ENCODE measurements at regions not wholly inside any gene's neighbourhood (a gene's known extent, or its start where the extent isn't known, plus 50 kb on each side); places are given as distances from the start of the nearest gene placed in this dataset.
"Not testable (repeated sequence)": the region's sequence is repeated elsewhere in the genome, so short reads cannot be mapped to it uniquely, and the experiment has no call there.

- Histone ChIP-seq H3K4me1 (ENCODE audit: control insufficient read depth, insufficient read depth, low read length) (peaks cover 14% of the 10 kb centered on the region), H3K36me3 (ENCODE audit: control insufficient read depth, insufficient read depth, low read length) (no peaks in the 10 kb centered on the region), H3K27ac (ENCODE audit: low read length) (no peak overlapping the region), H3K27me3 (ENCODE audit: control insufficient read depth, insufficient read depth, low read length) (no peaks in the 10 kb centered on the region), H3K9me3 (replicated peaks; ENCODE audit: control insufficient read depth, low read depth, low read length) (no peaks in the 10 kb centered on the region), H3K4me3 (ENCODE audit: low read length) (no peak overlapping the region)
- 44% methylated on average over 4 of the region's 6 CpGs for WGBS (ENCODE audit: insufficient coverage)
- DNase-seq, result no peak
Measured at GRCh38 chr21:35504277-35504676, 455.2 kb upstream of the RUNX1 start.

GRCh38 chr21:35503671-35504070, 454.6 kb upstream of the RUNX1 start:
- H3K27ac ChIP-seq (ENCODE audit: low read length), result peak overlapping the region; percentile 17
- no peak overlapping the region for H3K4me3 ChIP-seq (ENCODE audit: low read length)
- WGBS (ENCODE audit: insufficient coverage), result 0% methylated on average over 1 of the region's 5 CpGs
- no peaks in the 10 kb centered on the region for H3K9me3 ChIP-seq (replicated peaks; ENCODE audit: control insufficient read depth, low read depth, low read length)
- H3K36me3 ChIP-seq (ENCODE audit: control insufficient read depth, insufficient read depth, low read length), result no peaks in the 10 kb centered on the region
- H3K27me3 ChIP-seq (ENCODE audit: control insufficient read depth, insufficient read depth, low read length), result no peaks in the 10 kb centered on the region
- peaks cover 14% of the 10 kb centered on the region for H3K4me1 ChIP-seq (ENCODE audit: control insufficient read depth, insufficient read depth, low read length)
- peak; percentile 85 for DNase-seq

- H3K4me3 ChIP-seq (ENCODE audit: low read length), result no peak overlapping the region
- H3K27me3 ChIP-seq (ENCODE audit: control insufficient read depth, insufficient read depth, low read length), result no peaks in the 10 kb centered on the region
- H3K27ac ChIP-seq (ENCODE audit: low read length), result no peak overlapping the region
- H3K9me3 ChIP-seq (replicated peaks; ENCODE audit: control insufficient read depth, low read depth, low read length), result no peaks in the 10 kb centered on the region
- no peaks in the 10 kb centered on the region for H3K36me3 ChIP-seq (ENCODE audit: control insufficient read depth, insufficient read depth, low read length)
- peaks cover 14% of the 10 kb centered on the region for H3K4me1 ChIP-seq (ENCODE audit: control insufficient read depth, insufficient read depth, low read length)
- 20% methylated on average over 1 of the region's 5 CpGs for WGBS (ENCODE audit: insufficient coverage)
- no peak for DNase-seq
Measured at GRCh38 chr21:35502821-35503220, 453.7 kb upstream of the RUNX1 start.

GRCh38 chr21:35497522-35497921, 448.4 kb upstream of the RUNX1 start:
- H3K9me3 ChIP-seq (replicated peaks; ENCODE audit: control insufficient read depth, low read depth, low read length); H3K36me3 ChIP-seq (ENCODE audit: control insufficient read depth, insufficient read depth, low read length); H3K4me3 ChIP-seq (ENCODE audit: low read length); DNase-seq; H3K27me3 ChIP-seq (ENCODE audit: control insufficient read depth, insufficient read depth, low read length); H3K4me1 ChIP-seq (ENCODE audit: control insufficient read depth, insufficient read depth, low read length); H3K27ac ChIP-seq (ENCODE audit: low read length): not testable (repeated sequence)
- no CpG with 5 or more reads among the region's 7 CpGs for WGBS (ENCODE audit: insufficient coverage)

- no peaks in the 10 kb centered on the region for H3K4me1 ChIP-seq (ENCODE audit: control insufficient read depth, insufficient read depth, low read length)
- DNase-seq, result peak; percentile 63
- 81% methylated on average over 4 of the region's 6 CpGs for WGBS (ENCODE audit: insufficient coverage)
- no peaks in the 10 kb centered on the region for H3K36me3 ChIP-seq (ENCODE audit: control insufficient read depth, insufficient read depth, low read length)
- H3K27ac ChIP-seq (ENCODE audit: low read length), result no peak overlapping the region
- H3K9me3 ChIP-seq (replicated peaks; ENCODE audit: control insufficient read depth, low read depth, low read length), result no peaks in the 10 kb centered on the region
- no peaks in the 10 kb centered on the region for H3K27me3 ChIP-seq (ENCODE audit: control insufficient read depth, insufficient read depth, low read length)
- H3K4me3 ChIP-seq (ENCODE audit: low read length), result no peak overlapping the region
Measured at GRCh38 chr21:35491920-35492678, 443.0 kb upstream of the RUNX1 start.

- H3K9me3 ChIP-seq (replicated peaks; ENCODE audit: control insufficient read depth, low read depth, low read length), result no peaks in the 10 kb centered on the region
- H3K36me3 ChIP-seq (ENCODE audit: control insufficient read depth, insufficient read depth, low read length), result no peaks in the 10 kb centered on the region
- no peaks in the 10 kb centered on the region for H3K4me1 ChIP-seq (ENCODE audit: control insufficient read depth, insufficient read depth, low read length)
- no peaks in the 10 kb centered on the region for H3K27me3 ChIP-seq (ENCODE audit: control insufficient read depth, insufficient read depth, low read length)
- whole genome bisulfite sequencing (ENCODE audit: insufficient coverage), result no CpG with 5 or more reads among the region's 1 CpG
- H3K4me3 ChIP-seq (ENCODE audit: low read length), result no peak overlapping the region
- no peak overlapping the region for H3K27ac ChIP-seq (ENCODE audit: low read length)
- DNase-seq, result no peak
Measured at GRCh38 chr21:35491114-35491513, 442.0 kb upstream of the RUNX1 start.

GRCh38 chr21:35489389-35489980, 440.4 kb upstream of the RUNX1 start:
- no peaks in the 10 kb centered on the region for H3K4me1 ChIP-seq (ENCODE audit: control insufficient read depth, insufficient read depth, low read length)
- no peaks in the 10 kb centered on the region for H3K9me3 ChIP-seq (replicated peaks; ENCODE audit: control insufficient read depth, low read depth, low read length)
- H3K27ac ChIP-seq (ENCODE audit: low read length), result no peak overlapping the region
- no peaks in the 10 kb centered on the region for H3K27me3 ChIP-seq (ENCODE audit: control insufficient read depth, insufficient read depth, low read length)
- H3K36me3 ChIP-seq (ENCODE audit: control insufficient read depth, insufficient read depth, low read length), result no peaks in the 10 kb centered on the region
- WGBS (ENCODE audit: insufficient coverage), result 86% methylated on average over 5 of the region's 10 CpGs
- no peak overlapping the region for H3K4me3 ChIP-seq (ENCODE audit: low read length)
- no peak for DNase-seq

- Histone ChIP-seq H3K27ac (ENCODE audit: low read length) (no peak overlapping the region), H3K4me1 (ENCODE audit: control insufficient read depth, insufficient read depth, low read length) (no peaks in the 10 kb centered on the region), H3K9me3 (replicated peaks; ENCODE audit: control insufficient read depth, low read depth, low read length) (no peaks in the 10 kb centered on the region), H3K36me3 (ENCODE audit: control insufficient read depth, insufficient read depth, low read length) (no peaks in the 10 kb centered on the region), H3K4me3 (ENCODE audit: low read length) (no peak overlapping the region), H3K27me3 (ENCODE audit: control insufficient read depth, insufficient read depth, low read length) (no peaks in the 10 kb centered on the region)
- DNase-seq, result no peak
Measured at GRCh38 chr21:35488946-35489345, 439.8 kb upstream of the RUNX1 start.

GRCh38 chr21:35485364-35485763, 436.3 kb upstream of the RUNX1 start:
- Histone ChIP-seq H3K36me3 (ENCODE audit: control insufficient read depth, insufficient read depth, low read length) (no peaks in the 10 kb centered on the region), H3K4me3 (ENCODE audit: low read length) (no peak overlapping the region), H3K9me3 (replicated peaks; ENCODE audit: control insufficient read depth, low read depth, low read length) (no peaks in the 10 kb centered on the region), H3K27ac (ENCODE audit: low read length) (no peak overlapping the region), H3K4me1 (ENCODE audit: control insufficient read depth, insufficient read depth, low read length) (no peaks in the 10 kb centered on the region), H3K27me3 (ENCODE audit: control insufficient read depth, insufficient read depth, low read length) (no peaks in the 10 kb centered on the region)
- no CpG with 5 or more reads among the region's 2 CpGs for WGBS (ENCODE audit: insufficient coverage)
- no peak for DNase-seq

GRCh38 chr21:35484851-35485250, 435.7 kb upstream of the RUNX1 start:
- no peaks in the 10 kb centered on the region for H3K9me3 ChIP-seq (replicated peaks; ENCODE audit: control insufficient read depth, low read depth, low read length)
- WGBS (ENCODE audit: insufficient coverage), result 48% methylated on average over 2 of the region's 2 CpGs

More at GRCh38 chr21:35484851-35485250, 435.7 kb upstream of the RUNX1 start:
- H3K27me3 ChIP-seq (ENCODE audit: control insufficient read depth, insufficient read depth, low read length), result no peaks in the 10 kb centered on the region
- DNase-seq, result no peak
- H3K4me3 ChIP-seq (ENCODE audit: low read length), result no peak overlapping the region
- no peaks in the 10 kb centered on the region for H3K4me1 ChIP-seq (ENCODE audit: control insufficient read depth, insufficient read depth, low read length)
- H3K27ac ChIP-seq (ENCODE audit: low read length), result no peak overlapping the region
- H3K36me3 ChIP-seq (ENCODE audit: control insufficient read depth, insufficient read depth, low read length), result no peaks in the 10 kb centered on the region
